HCT116 (cell line): ENCODE measurements at regions not wholly inside any gene's neighbourhood (a gene's known extent, or its start where the extent isn't known, plus 50 kb on each side); places are given as distances from the start of the nearest gene placed in this dataset.

ENCODE experiments used
- CBX3 ChIP-seq: IDR thresholded peaks from 2 replicates; pipeline ENCODE4 v1.6.1; 2012; ENCODE audit warnings: low read depth
- CTCF ChIP-seq, 3 experiments: fragments of 200-600 bp in 1 of 3; sonication (generic) in 1 of 3; IDR thresholded peaks in 2 of 3; conservative IDR thresholded peaks in 1 of 3; 2 replicates each; pipeline ENCODE4 v1.5.1; 2012 to 2017; ENCODE audit warnings: low read depth in 2 of 3, low read length in 2 of 3, antibody characterized with exemption in 1 of 3, borderline replicate concordance in 1 of 3, control low read depth in 1 of 3, mild to moderate bottlenecking in 1 of 3, mixed read lengths in 1 of 3, mixed run types in 1 of 3, moderate library complexity in 1 of 3; ENCODE audit not compliant: insufficient read depth in 1 of 3
- EZH2 ChIP-seq: fragments of 200-600 bp; sonication (generic); IDR thresholded peaks from 2 replicates; pipeline ENCODE4 v1.6.1; 2017; ENCODE audit warnings: antibody characterized with exemption, mixed run types
- MAX ChIP-seq: IDR thresholded peaks from 2 replicates; pipeline ENCODE4 v1.6.1; 2012
- POLR2A ChIP-seq: IDR thresholded peaks from 2 replicates; pipeline ENCODE4 v1.7.0; 2011; ENCODE audit warnings: borderline replicate concordance; ENCODE audit not compliant: insufficient read depth, insufficient read length; ENCODE audit errors: extremely low read depth
- POLR2AphosphoS5 ChIP-seq: IDR thresholded peaks from 2 replicates; pipeline ENCODE4 v1.6.1; 2011; ENCODE audit warnings: mild to moderate bottlenecking, low read depth, low read length, moderate library complexity
- REST ChIP-seq: IDR thresholded peaks from 2 replicates; pipeline ENCODE4 v1.6.1; 2012; ENCODE audit warnings: low read depth
- TF ChIP-seq, protein P1 (sequence below): IDR thresholded peaks from 2 replicates; pipeline ENCODE4 v1.6.1; 2012

GRCh38 chr3:23663246-23663645 lies 142.5 kb upstream of the UBE2E1 start:
- no peak for TF ChIP-seq CBX3
- TF ChIP-seq POLR2AphosphoS5: no peak
- TF ChIP-seq, protein P1, sequence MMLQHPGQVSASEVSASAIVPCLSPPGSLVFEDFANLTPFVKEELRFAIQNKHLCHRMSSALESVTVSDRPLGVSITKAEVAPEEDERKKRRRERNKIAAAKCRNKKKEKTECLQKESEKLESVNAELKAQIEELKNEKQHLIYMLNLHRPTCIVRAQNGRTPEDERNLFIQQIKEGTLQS: no peak
- no peak for TF ChIP-seq MAX
- no peak for TF ChIP-seq REST
- no peak for TF ChIP-seq POLR2A
- no peak for TF ChIP-seq CTCF (IDR thresholded peaks at IDR 0.05 in 2 of 3, conservative IDR thresholded peaks at IDR 0.05 in 1 of 3; ENCODE audit: borderline replicate concordance in 1 of 3, insufficient read depth in 1 of 3, low read depth in 2 of 3, low read length in 2 of 3)
- no peak for TF ChIP-seq EZH2
